Type B pancreatic cell (in vitro differentiated cells): ENCODE measurements at regions not wholly inside any gene's neighbourhood (a gene's known extent, or its start where the extent isn't known, plus 50 kb on each side); places are given as distances from the start of the nearest gene placed in this dataset.
"Not testable (repeated sequence)": the region's sequence is repeated elsewhere in the genome, so short reads cannot be mapped to it uniquely, and the experiment has no call there.

Experiments
- DNase-seq: peaks from one replicate; pipeline ENCODE4 v3.0.0; 2021; ENCODE audit warnings: mixed read lengths; ENCODE audit not compliant: unreplicated experiment; ENCODE audit errors: extremely low spot score
- H3K27ac Mint-ChIP-seq: 2 replicates; pipeline ENCODE4 v1.8.0; 2021; ENCODE audit warnings: mild to moderate bottlenecking, mixed read lengths
- H3K27me3 Mint-ChIP-seq: 2 replicates; pipeline ENCODE4 v1.8.0; 2021; ENCODE audit warnings: mixed read lengths
- H3K36me3 Mint-ChIP-seq: 2 replicates; pipeline ENCODE4 v1.8.0; 2021; ENCODE audit warnings: mixed read lengths
- H3K4me1 Mint-ChIP-seq: one replicate; pipeline ENCODE4 v1.8.0; 2021; ENCODE audit warnings: mixed read lengths; ENCODE audit not compliant: unreplicated experiment
- H3K4me3 Mint-ChIP-seq: 2 replicates; pipeline ENCODE4 v1.8.0; 2021; ENCODE audit warnings: mild to moderate bottlenecking, mixed read lengths
- H3K9me3 Mint-ChIP-seq: 2 replicates; pipeline ENCODE4 v1.8.0; 2021; ENCODE audit warnings: mixed read lengths
- CTCF ChIP-seq: fragments of 200-600 bp; sonication (generic); conservative IDR thresholded peaks from 2 replicates; pipeline ENCODE4 v1.5.0; 2021; ENCODE audit warnings: antibody characterized with exemption, mild to moderate bottlenecking

DNA sequence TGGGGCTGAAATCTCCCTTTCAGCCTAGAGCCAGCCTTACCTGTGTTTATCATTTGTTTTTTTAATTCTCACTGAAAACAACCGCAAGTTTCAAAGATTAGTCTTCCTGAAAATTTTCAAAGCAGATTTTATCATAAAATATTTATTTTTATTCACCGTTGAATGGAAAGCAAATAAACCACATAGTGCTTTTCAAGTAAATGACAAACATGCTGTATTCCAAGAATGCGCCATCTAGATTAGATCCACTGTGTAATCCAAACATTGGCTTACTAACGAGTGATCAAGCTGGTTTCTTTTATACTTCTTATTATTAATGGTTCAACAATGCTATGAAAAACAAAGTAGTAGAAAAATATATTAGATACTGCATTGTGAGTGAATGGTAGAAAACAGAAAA, 1176.2 kb upstream of the IGFBP7 start:
- Mint-ChIP-seq H3K9me3 (peaks cover 9% of the 10 kb centered on the region), H3K4me1 (no peaks in the 10 kb centered on the region), H3K27me3 (no peaks in the 10 kb centered on the region), H3K27ac (no peak overlapping the region), H3K36me3 (no peaks in the 10 kb centered on the region), H3K4me3 (no peak overlapping the region)
- DNase-seq = no peak
- TF ChIP-seq CTCF = no peak

DNA sequence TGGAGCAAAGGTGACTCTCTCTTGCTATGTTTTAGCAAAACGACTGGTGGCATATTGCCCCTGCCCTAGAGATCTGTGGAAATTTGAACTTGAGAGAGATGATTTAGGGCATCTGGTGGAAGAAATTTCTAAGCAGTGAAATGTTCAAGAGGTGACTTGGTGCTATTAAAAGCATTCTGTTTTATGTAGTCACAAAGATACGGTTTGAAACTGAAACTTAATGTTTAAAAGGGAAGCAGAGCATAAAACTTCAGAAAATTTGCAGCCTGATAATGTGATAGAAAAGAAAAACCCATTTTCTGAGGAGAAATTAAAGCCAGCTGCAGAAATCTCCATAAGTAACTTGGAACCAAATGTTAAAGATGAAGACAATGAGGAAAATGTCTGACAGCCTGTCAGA, 1170.7 kb upstream of the IGFBP7 start:
- not testable (repeated sequence) for H3K27ac Mint-ChIP-seq, H3K9me3 Mint-ChIP-seq, H3K36me3 Mint-ChIP-seq, H3K4me3 Mint-ChIP-seq, H3K4me1 Mint-ChIP-seq, DNase-seq, H3K27me3 Mint-ChIP-seq

GRCh38 chr4:58275856-58276255, 1165.7 kb upstream of the IGFBP7 start:
- no peaks in the 10 kb centered on the region for H3K27me3 Mint-ChIP-seq
- TF ChIP-seq CTCF = no peak
- no peak for DNase-seq
- no peaks in the 10 kb centered on the region for H3K36me3 Mint-ChIP-seq
- H3K4me1 Mint-ChIP-seq = no peaks in the 10 kb centered on the region
- no peak overlapping the region for H3K27ac Mint-ChIP-seq
- H3K9me3 Mint-ChIP-seq = peaks cover 5% of the 10 kb centered on the region
- no peak overlapping the region for H3K4me3 Mint-ChIP-seq

DNA sequence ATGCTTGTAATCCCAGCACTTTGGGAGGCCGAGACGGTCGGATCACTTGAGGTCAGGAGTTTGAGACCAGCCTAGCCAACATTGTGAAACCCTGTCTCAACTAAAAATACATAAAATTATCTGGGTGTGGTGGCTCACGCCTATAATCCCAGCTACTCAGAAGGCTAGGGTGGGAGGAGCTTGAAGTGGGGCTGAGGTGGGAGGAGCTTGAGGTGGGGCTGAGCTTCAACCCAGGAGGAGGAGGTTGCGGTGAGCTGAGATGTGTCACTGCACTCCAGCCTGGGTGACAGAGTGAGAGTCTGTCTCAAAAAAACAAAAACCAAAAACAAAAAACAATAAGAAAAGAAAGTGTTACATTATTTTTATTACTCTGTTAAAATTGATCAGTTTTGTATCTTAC, 1164.4 kb upstream of the IGFBP7 start:
- H3K4me3 Mint-ChIP-seq = no peak overlapping the region
- DNase-seq = no peak
- H3K4me1 Mint-ChIP-seq = no peaks in the 10 kb centered on the region
- no peaks in the 10 kb centered on the region for H3K27me3 Mint-ChIP-seq
- no peaks in the 10 kb centered on the region for H3K36me3 Mint-ChIP-seq
- peaks cover 5% of the 10 kb centered on the region for H3K9me3 Mint-ChIP-seq
- H3K27ac Mint-ChIP-seq = no peak overlapping the region
- no peak for TF ChIP-seq CTCF

DNA sequence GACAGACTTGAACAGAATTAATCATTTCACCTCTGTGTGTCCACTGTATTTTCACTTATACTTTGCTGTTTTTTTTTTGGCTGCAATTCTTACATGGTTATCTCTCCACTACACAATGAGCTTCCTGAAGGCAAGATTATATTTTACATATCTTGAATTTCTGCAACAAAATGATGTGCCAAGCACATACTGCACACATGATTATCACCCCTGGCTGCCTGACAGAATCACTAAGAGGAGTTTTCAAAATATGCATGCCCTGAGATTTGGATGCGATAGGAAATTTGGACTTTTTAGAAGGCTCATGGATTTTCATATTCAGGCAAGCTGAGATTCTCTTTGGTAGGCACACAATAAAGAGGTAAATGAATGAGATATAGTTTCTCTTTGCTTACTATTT, 1162.1 kb upstream of the IGFBP7 start:
- H3K36me3 Mint-ChIP-seq = no peaks in the 10 kb centered on the region
- H3K4me3 Mint-ChIP-seq = no peak overlapping the region
- H3K9me3 Mint-ChIP-seq = peaks cover 10% of the 10 kb centered on the region
- no peaks in the 10 kb centered on the region for H3K27me3 Mint-ChIP-seq
- DNase-seq = no peak
- no peaks in the 10 kb centered on the region for H3K4me1 Mint-ChIP-seq
- no peak overlapping the region for H3K27ac Mint-ChIP-seq
- no peak for TF ChIP-seq CTCF

DNA sequence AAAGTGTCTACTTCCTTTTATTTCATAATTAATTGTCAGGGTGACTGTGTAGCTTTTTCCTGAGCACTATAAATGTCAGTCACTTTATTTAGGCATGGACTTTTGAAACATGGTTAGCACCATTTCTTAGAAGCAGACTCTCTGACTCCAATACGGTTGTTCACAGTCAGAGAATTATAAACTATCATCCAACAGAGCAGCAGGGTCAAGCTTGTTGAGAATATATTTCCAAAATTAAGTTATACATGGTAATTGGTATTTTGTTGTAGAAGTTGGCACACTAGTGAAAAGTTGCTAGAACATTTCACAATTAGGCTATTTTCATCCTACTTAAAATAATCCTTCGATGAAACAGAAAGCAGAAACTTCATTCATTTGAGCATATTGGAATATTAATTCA, 1155.5 kb upstream of the IGFBP7 start:
- H3K36me3 Mint-ChIP-seq = no peaks in the 10 kb centered on the region
- no peaks in the 10 kb centered on the region for H3K4me1 Mint-ChIP-seq
- DNase-seq = no peak
- H3K4me3 Mint-ChIP-seq = no peak overlapping the region
- no peak for TF ChIP-seq CTCF
- H3K27me3 Mint-ChIP-seq = no peaks in the 10 kb centered on the region
- peaks cover 9% of the 10 kb centered on the region for H3K9me3 Mint-ChIP-seq
- no peak overlapping the region for H3K27ac Mint-ChIP-seq
